ENCODE measurements at regions not wholly inside any gene's neighbourhood (a gene's known extent, or its start where the extent isn't known, plus 50 kb on each side); places are given as distances from the start of the nearest gene placed in this dataset.

- Histone ChIP-seq H3K36me3 (ENCODE audit: insufficient read depth, low read length) (no peaks in the 10 kb centered on the region), H3K9ac (ENCODE audit: low read length) (no peak overlapping the region), H3K4me3 (ENCODE audit: insufficient read depth, low read depth, low read length) (no peak overlapping the region), H3K4me1 (ENCODE audit: insufficient read depth, low read length) (peaks cover 23% of the 10 kb centered on the region), H2AFZ (ENCODE audit: low read depth, low read length) (peak overlapping the region; percentile 2), H4K20me1 (ENCODE audit: insufficient read depth, low read length) (no peaks in the 10 kb centered on the region), H3K9me3 (ENCODE audit: insufficient read depth, low read depth, low read length) (peaks cover 4% of the 10 kb centered on the region), H3K79me2 (ENCODE audit: insufficient read depth, low read length) (no peaks in the 10 kb centered on the region), H3K4me2 (ENCODE audit: low read length) (no peak overlapping the region), H3K27me3 (ENCODE audit: insufficient read depth, low read length) (peaks cover 7% of the 10 kb centered on the region), H3K27ac (ENCODE audit: low read depth, low read length) (no peak overlapping the region)
- Mint-ChIP-seq H3K4me3 (ENCODE audit: unreplicated experiment) (no peak overlapping the region), H3K36me3 (ENCODE audit: low read depth, unreplicated experiment) (no peaks in the 10 kb centered on the region), H3K9me3 (ENCODE audit: unreplicated experiment) (peaks cover 5% of the 10 kb centered on the region), H3K27ac (ENCODE audit: unreplicated experiment) (no peak overlapping the region), H3K4me1 (ENCODE audit: low read depth, unreplicated experiment) (peaks cover 7% of the 10 kb centered on the region), H3K27me3 (ENCODE audit: low read depth, unreplicated experiment) (no peaks in the 10 kb centered on the region)
- FAIRE-seq (no peak), DNase-seq (ENCODE audit: low read depth) (no peak)
- no peak for TF ChIP-seq EZH2 (IDR thresholded peaks at IDR 0.05; ENCODE audit: insufficient read depth, low read length)
- no peak for TF ChIP-seq CTCF (IDR thresholded peaks at IDR 0.05; ENCODE audit: insufficient read depth, low read depth, low read length)
Observed at GRCh38 chr15:60077581-60078359, 73.7 kb downstream of the FOXB1 start.

- Histone ChIP-seq H3K4me1 (ENCODE audit: insufficient read depth, low read length) (peaks cover 14% of the 10 kb centered on the region), H3K27ac (ENCODE audit: low read depth, low read length) (no peak overlapping the region), H2AFZ (ENCODE audit: low read depth, low read length) (no peak overlapping the region), H3K9ac (ENCODE audit: low read length) (no peak overlapping the region), H3K27me3 (ENCODE audit: insufficient read depth, low read length) (peaks cover 7% of the 10 kb centered on the region), H3K79me2 (ENCODE audit: insufficient read depth, low read length) (no peaks in the 10 kb centered on the region), H3K36me3 (ENCODE audit: insufficient read depth, low read length) (no peaks in the 10 kb centered on the region), H3K4me3 (ENCODE audit: insufficient read depth, low read depth, low read length) (no peak overlapping the region), H4K20me1 (ENCODE audit: insufficient read depth, low read length) (no peaks in the 10 kb centered on the region), H3K9me3 (ENCODE audit: insufficient read depth, low read depth, low read length) (no peaks in the 10 kb centered on the region), H3K4me2 (ENCODE audit: low read length) (no peak overlapping the region)
- peaks cover 1% of the 10 kb centered on the region for H3K9me3 Mint-ChIP-seq (ENCODE audit: unreplicated experiment)
- H3K4me3 Mint-ChIP-seq (ENCODE audit: unreplicated experiment), result no peak overlapping the region
- H3K27ac Mint-ChIP-seq (ENCODE audit: unreplicated experiment), result no peak overlapping the region
- no peaks in the 10 kb centered on the region for H3K36me3 Mint-ChIP-seq (ENCODE audit: low read depth, unreplicated experiment)
- H3K4me1 Mint-ChIP-seq (ENCODE audit: low read depth, unreplicated experiment), result peaks cover 9% of the 10 kb centered on the region
- no peaks in the 10 kb centered on the region for H3K27me3 Mint-ChIP-seq (ENCODE audit: low read depth, unreplicated experiment)
- DNase-seq (ENCODE audit: low read depth) (no peak), FAIRE-seq (no peak)
- TF ChIP-seq CTCF (IDR thresholded peaks at IDR 0.05; ENCODE audit: insufficient read depth, low read depth, low read length) (peak; percentile 32), EZH2 (IDR thresholded peaks at IDR 0.05; ENCODE audit: insufficient read depth, low read length) (no peak)
Observed at GRCh38 chr15:60079210-60079609, 75.1 kb downstream of the FOXB1 start.

GRCh38 chr15:60081976-60082375 is 77.9 kb downstream of the FOXB1 start:
- no peaks in the 10 kb centered on the region for H3K27me3 ChIP-seq (ENCODE audit: insufficient read depth, low read length)
- peaks cover 9% of the 10 kb centered on the region for H3K4me1 Mint-ChIP-seq (ENCODE audit: low read depth, unreplicated experiment)
- H4K20me1 ChIP-seq (ENCODE audit: insufficient read depth, low read length), result no peaks in the 10 kb centered on the region
- no peak overlapping the region for H3K4me2 ChIP-seq (ENCODE audit: low read length)
- H3K4me3 Mint-ChIP-seq (ENCODE audit: unreplicated experiment), result no peak overlapping the region
- peaks cover 7% of the 10 kb centered on the region for H3K4me1 ChIP-seq (ENCODE audit: insufficient read depth, low read length)
- no peaks in the 10 kb centered on the region for H3K79me2 ChIP-seq (ENCODE audit: insufficient read depth, low read length)
- no peaks in the 10 kb centered on the region for H3K27me3 Mint-ChIP-seq (ENCODE audit: low read depth, unreplicated experiment)
- no peak overlapping the region for H2AFZ ChIP-seq (ENCODE audit: low read depth, low read length)
- H3K27ac Mint-ChIP-seq (ENCODE audit: unreplicated experiment), result no peak overlapping the region
- no peak for FAIRE-seq
- no peaks in the 10 kb centered on the region for H3K9me3 ChIP-seq (ENCODE audit: insufficient read depth, low read depth, low read length)
- no peaks in the 10 kb centered on the region for H3K36me3 ChIP-seq (ENCODE audit: insufficient read depth, low read length)
- no peak overlapping the region for H3K27ac ChIP-seq (ENCODE audit: low read depth, low read length)
- H3K4me3 ChIP-seq (ENCODE audit: insufficient read depth, low read depth, low read length), result no peak overlapping the region
- DNase-seq (ENCODE audit: low read depth), result no peak
- H3K9ac ChIP-seq (ENCODE audit: low read length), result no peak overlapping the region
- H3K9me3 Mint-ChIP-seq (ENCODE audit: unreplicated experiment), result no peaks in the 10 kb centered on the region
- H3K36me3 Mint-ChIP-seq (ENCODE audit: low read depth, unreplicated experiment), result no peaks in the 10 kb centered on the region
- no peak for TF ChIP-seq CTCF (IDR thresholded peaks at IDR 0.05; ENCODE audit: insufficient read depth, low read depth, low read length)
- TF ChIP-seq EZH2 (IDR thresholded peaks at IDR 0.05; ENCODE audit: insufficient read depth, low read length), result no peak
